ENCODE measurements at regions not wholly inside any gene's neighbourhood (a gene's known extent, or its start where the extent isn't known, plus 50 kb on each side); places are given as distances from the start of the nearest gene placed in this dataset.

DNA sequence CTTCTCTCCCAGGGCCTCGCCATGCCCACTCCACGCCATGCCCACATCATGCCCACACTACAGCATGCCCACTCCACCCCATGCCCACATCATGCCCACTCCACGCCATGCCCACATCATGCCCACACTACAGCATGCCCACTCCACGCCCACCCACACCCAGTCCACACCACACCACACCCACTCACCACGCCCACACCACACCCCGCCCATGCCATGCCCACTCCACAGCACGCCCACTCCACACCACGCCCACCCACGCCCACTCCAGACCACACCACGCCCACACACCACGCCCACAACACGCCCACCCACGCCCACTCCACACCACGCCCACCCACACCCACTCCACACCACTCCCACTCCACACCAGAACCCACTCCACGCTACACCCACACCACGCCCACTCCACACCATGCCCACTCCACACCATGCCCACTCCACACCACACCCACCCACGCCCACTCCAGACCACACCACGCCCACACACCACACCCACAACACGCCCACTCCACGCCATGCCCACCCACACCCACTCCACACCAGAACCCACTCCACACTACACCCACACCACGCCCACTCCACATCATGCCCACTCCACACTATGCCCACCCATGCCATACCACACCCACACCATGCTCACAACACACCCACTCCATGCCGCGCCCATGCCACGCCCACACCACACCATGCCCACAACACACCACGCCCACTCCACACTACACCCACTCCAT lies 88.6 kb downstream of the ERMARD start:
- DNase-seq (ENCODE audit: low read depth): no peak

DNA sequence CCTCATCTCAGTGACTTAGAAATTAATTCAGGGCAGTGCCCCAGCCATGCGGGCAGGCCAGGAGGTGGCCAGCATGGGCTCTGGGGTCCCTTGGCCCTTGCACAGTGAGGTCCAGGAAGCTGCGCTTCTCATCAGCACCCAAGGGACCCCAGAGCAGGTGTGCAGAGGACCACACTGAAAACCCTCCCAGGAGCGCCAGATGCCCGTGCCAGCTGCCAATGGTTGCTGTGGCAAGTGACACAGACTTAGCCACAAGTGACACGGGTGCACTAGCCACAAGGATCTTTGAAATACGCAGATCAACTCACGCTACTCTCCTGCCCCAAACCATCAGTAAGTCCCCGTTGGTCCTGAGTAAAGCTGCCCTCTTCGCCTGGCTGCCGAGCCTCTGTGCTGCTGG lies 88.1 kb downstream of the ERMARD start:
- no peak for DNase-seq (ENCODE audit: low read depth)

DNA sequence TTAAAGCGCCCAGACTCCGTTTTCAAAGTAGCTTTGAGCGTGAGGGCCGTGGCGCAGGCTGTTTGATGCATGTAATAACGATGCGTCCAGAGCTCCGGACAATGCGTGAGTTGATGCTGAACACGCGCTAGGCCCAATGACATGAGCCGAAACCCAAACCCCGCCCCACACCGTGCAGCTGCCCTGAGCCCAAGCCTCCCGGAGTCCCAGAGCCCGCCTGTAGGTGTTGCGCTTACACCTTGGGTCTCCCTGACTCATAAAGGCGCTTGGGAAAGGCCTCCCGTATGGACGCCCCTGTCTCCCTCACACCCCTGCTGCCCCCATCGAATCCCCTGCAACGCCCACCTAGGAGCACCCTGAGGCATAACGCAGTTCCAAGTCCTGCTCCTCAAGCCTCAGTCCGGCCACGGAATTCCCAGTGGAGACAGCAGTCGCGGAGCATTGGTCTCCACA lies 87.6 kb downstream of the ERMARD start:
- no peak for DNase-seq (ENCODE audit: low read depth)

DNA sequence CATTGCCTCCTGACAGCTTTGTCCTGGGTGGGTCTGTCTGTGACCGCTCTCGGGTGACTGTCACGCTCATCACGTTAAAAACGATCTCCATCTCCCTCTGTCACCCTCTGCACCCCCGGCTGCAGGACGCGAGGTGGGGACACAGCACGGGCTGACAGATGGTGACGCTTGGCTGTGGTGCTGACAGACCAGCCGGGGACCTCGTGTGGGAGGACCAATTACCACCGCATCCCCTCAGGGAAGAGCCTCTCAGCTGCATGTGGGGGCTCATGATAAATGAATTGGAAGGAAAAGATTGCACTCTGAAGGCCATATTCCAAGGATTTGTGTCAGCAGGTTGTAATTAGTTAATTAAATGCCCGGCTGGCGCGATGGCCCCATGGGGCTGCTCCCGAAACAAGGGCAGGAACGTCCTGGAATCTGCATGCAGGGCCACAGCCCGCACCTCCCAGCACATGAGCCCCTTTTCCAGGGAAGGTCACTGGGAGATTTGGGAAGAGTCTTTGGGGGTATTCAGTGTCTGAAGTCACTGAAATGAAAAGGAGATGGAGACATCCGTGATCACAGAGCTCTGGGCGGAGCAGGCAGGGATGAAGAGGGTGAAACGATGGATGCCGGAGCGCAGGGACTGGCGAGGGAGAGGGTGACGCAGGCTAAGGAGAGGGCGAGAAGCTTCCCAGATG lies 87.1 kb downstream of the ERMARD start:
- no peak for DNase-seq (ENCODE audit: low read depth)

DNA sequence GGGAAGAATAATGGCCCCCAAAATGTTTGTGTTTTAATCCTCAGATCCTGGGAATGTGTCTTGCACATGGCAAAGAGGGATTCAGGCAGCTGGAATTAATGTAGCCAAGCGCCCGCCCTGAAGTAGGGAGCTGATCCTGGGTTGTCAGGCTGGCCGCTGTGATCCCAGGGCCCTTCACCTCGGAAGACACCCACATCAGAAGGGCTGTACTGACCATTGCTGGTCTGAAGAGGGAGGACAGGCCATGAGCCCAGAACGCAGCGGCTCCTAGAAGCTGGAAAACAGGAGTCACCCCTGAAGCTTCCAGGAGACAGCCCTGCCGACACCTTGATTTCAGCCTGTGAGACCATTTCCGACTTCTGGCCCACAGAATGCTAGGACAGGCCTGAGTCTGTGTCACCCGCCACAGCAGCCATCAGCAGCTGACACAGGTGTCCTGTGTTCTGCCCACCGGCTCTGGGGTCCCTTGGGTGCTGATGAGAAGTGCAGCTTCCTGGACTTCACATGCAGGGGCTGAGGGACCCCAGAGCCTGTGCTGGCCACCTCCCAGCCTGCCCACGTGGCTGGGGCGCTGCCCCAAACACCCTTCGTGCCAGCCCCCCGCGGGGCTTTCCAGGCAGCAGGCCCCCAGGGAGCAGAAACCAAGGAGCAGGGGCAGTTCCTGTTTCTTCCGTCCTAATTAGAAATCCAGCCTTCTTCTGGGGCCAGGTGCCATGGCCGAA lies 86.3 kb downstream of the ERMARD start:
- no peak for DNase-seq (ENCODE audit: low read depth)

DNA sequence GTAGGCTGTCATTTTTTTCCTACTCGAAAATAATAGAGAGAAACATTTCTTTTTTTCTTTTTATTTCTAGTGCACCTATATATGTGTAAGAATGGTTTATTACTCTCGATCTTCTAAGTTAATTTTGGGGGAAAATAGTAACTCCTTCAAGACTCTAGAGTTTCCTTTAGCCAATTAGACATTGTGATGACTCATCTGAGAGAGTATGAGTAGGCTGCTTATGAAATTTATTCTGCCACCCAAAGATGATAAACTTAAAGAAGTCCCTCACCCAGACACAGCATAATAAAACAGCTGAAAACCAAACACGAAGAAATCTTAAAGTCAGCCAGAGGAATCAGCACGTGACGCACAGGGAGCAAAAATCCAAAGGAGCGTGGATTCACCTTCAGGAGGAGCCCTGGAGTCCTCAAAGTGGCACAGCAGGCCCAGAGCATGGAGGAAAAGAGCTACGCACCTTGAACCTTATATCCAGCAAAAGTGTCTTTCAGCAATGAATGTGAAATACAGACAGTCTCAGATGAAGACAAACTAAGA lies 81.9 kb downstream of the ERMARD start:
- no peak for DNase-seq (ENCODE audit: low read depth)

DNA sequence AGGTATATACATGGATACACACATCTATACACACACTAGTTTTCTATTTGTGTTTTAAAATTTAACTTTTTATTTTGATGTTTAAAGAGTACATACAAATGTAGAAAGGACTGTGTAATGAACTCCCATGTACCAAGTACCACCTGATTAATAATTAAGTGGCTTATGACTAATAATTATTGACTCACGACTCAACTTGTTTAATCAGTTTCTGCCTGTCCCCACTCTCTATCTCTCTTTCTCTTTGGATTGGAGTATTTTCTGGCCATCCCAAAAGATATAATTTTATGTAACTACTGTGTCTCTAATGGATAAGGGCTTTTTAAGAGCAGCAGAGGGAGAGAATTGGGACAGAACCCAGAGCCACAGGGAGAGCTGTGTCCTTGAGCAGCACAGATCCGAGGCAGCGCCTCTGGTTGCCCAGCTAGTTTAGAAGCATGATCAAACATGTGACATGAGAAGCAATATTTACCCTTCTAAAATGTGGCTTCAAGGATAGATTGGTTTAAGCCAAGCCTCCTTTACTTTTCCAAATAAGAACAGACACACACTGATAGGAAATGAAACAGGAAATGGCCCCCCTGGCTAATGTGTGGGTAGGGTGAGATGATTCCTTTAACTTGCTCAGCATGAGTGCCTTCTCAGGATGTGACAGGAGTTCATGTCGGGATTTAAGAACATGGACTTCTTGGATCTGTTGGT lies 81.0 kb downstream of the ERMARD start:
- no peak for DNase-seq (ENCODE audit: low read depth)

DNA sequence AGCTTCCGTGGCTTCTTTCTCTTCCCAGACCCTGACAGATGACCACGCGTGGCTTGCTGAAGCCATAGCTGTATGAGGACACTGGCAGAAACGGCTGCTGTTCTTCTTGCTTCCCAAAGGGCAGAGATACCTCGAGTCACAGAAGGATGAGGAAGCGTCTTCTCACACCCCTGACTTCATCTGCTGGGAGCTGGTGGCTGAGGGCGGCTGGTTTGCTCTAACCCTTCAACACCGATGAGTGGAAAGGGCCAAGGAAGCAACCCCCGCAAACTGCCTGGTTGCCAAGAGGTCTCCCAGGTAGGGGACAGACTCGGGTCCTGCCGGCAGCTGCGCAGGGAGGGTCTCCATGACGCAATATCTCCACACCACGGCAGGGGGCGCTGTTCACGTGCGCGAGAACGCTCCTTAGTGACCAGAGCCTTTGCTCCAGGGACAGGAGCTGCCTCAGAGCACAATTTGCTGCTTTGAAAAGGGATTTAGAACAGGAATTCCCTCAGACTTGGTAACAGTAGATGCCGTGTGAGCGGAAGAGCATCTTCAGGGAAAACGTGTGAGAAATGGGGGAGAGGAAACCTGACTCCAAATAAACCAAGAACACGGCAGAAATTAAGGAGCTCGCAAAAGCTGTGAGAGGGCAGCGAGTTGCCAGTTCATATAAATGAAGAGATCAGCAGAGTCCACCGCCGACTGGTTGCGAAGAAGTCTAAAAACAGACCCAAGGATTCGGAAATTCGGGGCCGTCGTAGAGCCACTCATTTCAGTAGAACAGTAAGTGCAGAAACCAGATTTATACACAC lies 80.2 kb downstream of the ERMARD start:
- DNase-seq (ENCODE audit: low read depth): peak; percentile 51

Data from HT1080 (cell line).